ENCODE measurements at regions not wholly inside any gene's neighbourhood (a gene's known extent, or its start where the extent isn't known, plus 50 kb on each side); places are given as distances from the start of the nearest gene placed in this dataset.

- WGBS (ENCODE audit: missing lambda C conversion rate): 86% methylated on average over 5 of the region's 5 CpGs
- H3K4me1 ChIP-seq: peaks cover 8% of the 10 kb centered on the region; the same call in 2 of the 3 replicates
- no peak for FAIRE-seq
Measured at GRCh38 chr9:758146-758545, 83.4 kb upstream of the DMRT1 start.

GRCh38 chr9:759541-759940, 82.0 kb upstream of the DMRT1 start:
- no peak for ATAC-seq
- H3K27ac ChIP-seq: no peak overlapping the region
- H3K4me3 ChIP-seq: no peak overlapping the region
- H3K4me1 ChIP-seq: peaks cover 11% of the 10 kb centered on the region; the same call in 2 of the 3 replicates
- no peaks in the 10 kb centered on the region for H3K9me3 ChIP-seq
- CTCF ChIA-PET: interaction anchor here (1.3 to 18.9 kb wide), 5 partner anchors 15 to 372 kb away, joined by 3 to 371 read pairs (median 4); no protein-coding TSS in a partner anchor
- DNase-seq (ENCODE audit: low read depth in 1 of 2, low spot score in 1 of 2): no peak
- no peak for TF ChIP-seq RCOR1 (IDR thresholded peaks at IDR 0.05; ENCODE audit: low read depth, low read length)
- no peak for TF ChIP-seq FOSL2 (IDR thresholded peaks at IDR 0.05)
- TF ChIP-seq FOSL2 (CRISPR knock-in tag; IDR thresholded peaks at IDR 0.05): no peak
- TF ChIP-seq CBX8 (IDR thresholded peaks at IDR 0.05): no peak
- no peak for TF ChIP-seq RAD21 (conservative IDR thresholded peaks at IDR 0.05 in 1 of 2, IDR thresholded peaks at IDR 0.05 in 1 of 2)
- TF ChIP-seq CEBPB (IDR thresholded peaks at IDR 0.05): no peak
- 60% methylated on average over 8 of the region's 8 CpGs for WGBS (ENCODE audit: missing lambda C conversion rate)
- H3K4me2 ChIP-seq: no peak overlapping the region
- FAIRE-seq: no peak
- POLR2A ChIA-PET: no interaction called here

More at GRCh38 chr9:758146-758545, 83.4 kb upstream of the DMRT1 start:
- CTCF ChIA-PET: interaction anchor here (0.8 to 18.9 kb wide), 15 partner anchors 13 to 412 kb away, joined by 3 to 371 read pairs (median 3); no protein-coding TSS in a partner anchor
- ATAC-seq (no peak), DNase-seq (ENCODE audit: low read depth in 1 of 2, low spot score in 1 of 2) (no peak)
- POLR2A ChIA-PET: no interaction called here
- H3K9me3 ChIP-seq: no peaks in the 10 kb centered on the region
- H3K4me2 ChIP-seq: no peak overlapping the region
- no peak overlapping the region for H3K27ac ChIP-seq
- H3K4me3 ChIP-seq: no peak overlapping the region
- TF ChIP-seq CEBPB (IDR thresholded peaks at IDR 0.05): peak in 1 of 2 experiments; percentile 23; a peak in 1 of 4 replicates
- no peak for TF ChIP-seq RNF2 (IDR thresholded peaks at IDR 0.05; ENCODE audit: borderline replicate concordance, low read depth)
- TF ChIP-seq NR3C1 (IDR thresholded peaks at IDR 0.05): no peak

GRCh38 chr9:759983-760736, 81.3 kb upstream of the DMRT1 start:
- Histone ChIP-seq H3K27ac (no peak overlapping the region), H3K4me2 (no peak overlapping the region), H3K4me1 (peaks cover 11% of the 10 kb centered on the region; the same call in 2 of the 3 replicates), H3K9me3 (no peaks in the 10 kb centered on the region), H3K4me3 (no peak overlapping the region)
- no peak for DNase-seq (ENCODE audit: low read depth in 1 of 2, low spot score in 1 of 2)
- WGBS (ENCODE audit: missing lambda C conversion rate): 80% methylated on average over 10 of the region's 10 CpGs
- ChIA-PET CTCF (interaction anchor here (0.7 to 18.9 kb wide), 4 partner anchors 20 to 372 kb away, joined by 3 to 371 read pairs (median 34); no protein-coding TSS in a partner anchor), POLR2A (no interaction called here)
- FAIRE-seq: no peak
- ATAC-seq: no peak
- TF ChIP-seq CEBPB (IDR thresholded peaks at IDR 0.05) (no peak), RFX5 (IDR thresholded peaks at IDR 0.05) (no peak), ZNF302 (CRISPR knock-in tag; IDR thresholded peaks at IDR 0.05) (no peak)

GRCh38 chr9:761176-761792, 80.2 kb upstream of the DMRT1 start:
- CTCF ChIA-PET: interaction anchor here (0.9 to 18.9 kb wide), 7 partner anchors 9 to 414 kb away, joined by 3 to 371 read pairs (median 4); no protein-coding TSS in a partner anchor
- Histone ChIP-seq H3K4me3 (no peak overlapping the region), H3K27ac (no peak overlapping the region), H3K4me2 (no peak overlapping the region), H3K9me3 (peaks cover under 1% of the 10 kb centered on the region; the same call in 1 of the 3 replicates), H3K4me1 (0 out of 3 replicates have a peak, but pooled peaks cover 4% of the 10 kb centered on the region)
- FAIRE-seq (no peak), DNase-seq (ENCODE audit: low read depth in 1 of 2, low spot score in 1 of 2) (no peak), ATAC-seq (no peak)
- 58% methylated on average over 7 of the region's 7 CpGs for WGBS (ENCODE audit: missing lambda C conversion rate)
- POLR2A ChIA-PET: no interaction called here
- TF ChIP-seq NFE2L2 (conservative IDR thresholded peaks at IDR 0.05; ENCODE audit: low read length): no peak
- no peak for TF ChIP-seq ZC3H11A (IDR thresholded peaks at IDR 0.05)
- TF ChIP-seq MAZ (IDR thresholded peaks at IDR 0.05; ENCODE audit: borderline replicate concordance, low read depth, low read length): no peak
- TF ChIP-seq FOXS1 (CRISPR knock-in tag; IDR thresholded peaks at IDR 0.05): no peak
- no peak for TF ChIP-seq EP300 (IDR thresholded peaks at IDR 0.05)
- no peak for TF ChIP-seq PBX3 (IDR thresholded peaks at IDR 0.05)
- TF ChIP-seq CEBPB (IDR thresholded peaks at IDR 0.05): no peak
- TF ChIP-seq ZFP36 (IDR thresholded peaks at IDR 0.05; ENCODE audit: borderline replicate concordance, partially characterized antibody): no peak
- no peak for TF ChIP-seq FOSB (CRISPR knock-in tag; IDR thresholded peaks at IDR 0.05)
- TF ChIP-seq ATOH8 (CRISPR knock-in tag; IDR thresholded peaks at IDR 0.05; ENCODE audit: low read depth): no peak
- no peak for TF ChIP-seq POLR2AphosphoS2 (conservative IDR thresholded peaks at IDR 0.05; ENCODE audit: low read length)
- TF ChIP-seq ZSCAN20 (CRISPR knock-in tag; IDR thresholded peaks at IDR 0.05): no peak
- TF ChIP-seq HES2 (IDR thresholded peaks at IDR 0.05): no peak
- TF ChIP-seq BHLHE40 (IDR thresholded peaks at IDR 0.05; ENCODE audit: low read depth, low read length): no peak
- TF ChIP-seq CBX2 (IDR thresholded peaks at IDR 0.05; ENCODE audit: borderline replicate concordance, low read depth): no peak
- no peak for TF ChIP-seq PHF8 (IDR thresholded peaks at IDR 0.05; ENCODE audit: borderline replicate concordance, low read depth)
- no peak for TF ChIP-seq RCOR1 (IDR thresholded peaks at IDR 0.05; ENCODE audit: low read depth, low read length)

Measured in A549 (cell line).